ENCODE measurements at regions not wholly inside any gene's neighbourhood (a gene's known extent, or its start where the extent isn't known, plus 50 kb on each side); places are given as distances from the start of the nearest gene placed in this dataset.

DNA sequence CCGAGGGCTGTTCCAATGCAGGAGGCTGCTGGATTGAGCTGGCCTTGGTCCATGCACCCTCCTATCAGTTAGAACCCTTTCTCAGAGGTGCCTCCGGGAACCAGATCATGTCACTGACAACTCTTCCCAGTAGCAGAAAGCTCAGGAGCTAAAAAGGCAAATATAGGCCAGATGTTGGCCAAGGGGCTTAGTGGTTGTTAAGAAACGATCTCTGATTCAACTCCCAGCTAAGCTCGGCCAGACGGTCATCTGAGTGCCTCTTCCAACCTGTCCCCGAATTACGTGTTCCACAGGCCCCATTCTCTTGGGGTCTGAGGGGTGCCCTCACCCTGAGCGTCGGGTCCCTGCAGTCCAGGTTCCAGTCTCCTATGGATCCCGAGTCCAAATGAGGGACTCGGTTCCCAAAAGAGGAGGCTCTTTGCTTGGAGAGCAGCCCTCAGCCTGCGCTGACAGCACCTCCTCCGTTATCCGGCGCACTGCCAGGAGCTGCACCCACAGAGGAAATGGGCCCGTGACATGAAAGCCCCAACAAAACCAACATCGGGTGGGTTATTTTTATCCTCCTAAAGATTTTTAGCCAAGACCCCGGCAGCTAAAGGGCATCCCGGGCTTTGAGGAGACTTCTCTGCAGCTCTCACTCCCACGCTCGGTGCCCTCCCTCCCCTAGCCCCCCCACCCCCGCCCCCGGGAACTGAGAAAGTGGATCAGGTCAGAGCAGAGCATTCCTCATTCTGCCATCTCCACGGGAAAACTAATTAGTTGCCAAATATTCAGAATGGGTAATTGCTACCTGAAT, 106.6 kb upstream of the ID2 start:
- Mint-ChIP-seq H3K27me3 (ENCODE audit: insufficient read depth) (peaks cover 12% of the 10 kb centered on the region), H3K9me3 (no peaks in the 10 kb centered on the region), H3K36me3 (ENCODE audit: low read depth) (no peaks in the 10 kb centered on the region), H3K27ac (no peak overlapping the region), H3K4me1 (ENCODE audit: low read depth) (peaks cover 14% of the 10 kb centered on the region), H3K4me3 (no peak overlapping the region)
- TF ChIP-seq, protein P1, sequence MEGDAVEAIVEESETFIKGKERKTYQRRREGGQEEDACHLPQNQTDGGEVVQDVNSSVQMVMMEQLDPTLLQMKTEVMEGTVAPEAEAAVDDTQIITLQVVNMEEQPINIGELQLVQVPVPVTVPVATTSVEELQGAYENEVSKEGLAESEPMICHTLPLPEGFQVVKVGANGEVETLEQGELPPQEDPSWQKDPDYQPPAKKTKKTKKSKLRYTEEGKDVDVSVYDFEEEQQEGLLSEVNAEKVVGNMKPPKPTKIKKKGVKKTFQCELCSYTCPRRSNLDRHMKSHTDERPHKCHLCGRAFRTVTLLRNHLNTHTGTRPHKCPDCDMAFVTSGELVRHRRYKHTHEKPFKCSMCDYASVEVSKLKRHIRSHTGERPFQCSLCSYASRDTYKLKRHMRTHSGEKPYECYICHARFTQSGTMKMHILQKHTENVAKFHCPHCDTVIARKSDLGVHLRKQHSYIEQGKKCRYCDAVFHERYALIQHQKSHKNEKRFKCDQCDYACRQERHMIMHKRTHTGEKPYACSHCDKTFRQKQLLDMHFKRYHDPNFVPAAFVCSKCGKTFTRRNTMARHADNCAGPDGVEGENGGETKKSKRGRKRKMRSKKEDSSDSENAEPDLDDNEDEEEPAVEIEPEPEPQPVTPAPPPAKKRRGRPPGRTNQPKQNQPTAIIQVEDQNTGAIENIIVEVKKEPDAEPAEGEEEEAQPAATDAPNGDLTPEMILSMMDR (IDR thresholded peaks at IDR 0.05): no peak
- no peak for DNase-seq

DNA sequence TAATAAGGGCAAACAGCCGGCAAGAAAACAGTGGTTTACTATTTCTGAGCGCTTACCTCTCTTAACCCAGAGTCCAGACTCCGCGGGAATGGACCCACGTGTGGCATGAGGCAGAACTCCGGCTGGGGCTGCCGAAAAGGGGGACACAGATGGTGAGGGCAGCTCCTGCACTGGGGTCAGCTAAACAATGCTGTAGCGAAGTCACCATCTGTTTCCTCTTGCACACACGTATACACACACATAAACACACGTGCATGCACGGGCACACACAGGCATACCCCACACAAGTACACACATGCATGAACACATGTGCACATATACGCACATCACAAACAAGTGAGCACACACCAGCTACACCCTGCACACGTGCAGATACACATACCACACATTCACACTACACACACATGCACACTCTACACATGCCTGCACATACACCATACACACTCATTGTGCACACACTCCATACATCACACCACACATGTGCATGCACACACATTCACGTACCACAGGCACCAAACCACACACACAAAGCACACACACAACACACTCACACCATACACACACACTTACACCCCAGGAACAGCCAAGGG, 105.9 kb upstream of the ID2 start:
- Mint-ChIP-seq H3K27me3 (ENCODE audit: insufficient read depth) (peaks cover 12% of the 10 kb centered on the region), H3K36me3 (ENCODE audit: low read depth) (no peaks in the 10 kb centered on the region), H3K4me1 (ENCODE audit: low read depth) (peaks cover 14% of the 10 kb centered on the region), H3K9me3 (no peaks in the 10 kb centered on the region), H3K4me3 (no peak overlapping the region), H3K27ac (no peak overlapping the region)
- TF ChIP-seq, protein P1 (IDR thresholded peaks at IDR 0.05): no peak
- no peak for DNase-seq

DNA sequence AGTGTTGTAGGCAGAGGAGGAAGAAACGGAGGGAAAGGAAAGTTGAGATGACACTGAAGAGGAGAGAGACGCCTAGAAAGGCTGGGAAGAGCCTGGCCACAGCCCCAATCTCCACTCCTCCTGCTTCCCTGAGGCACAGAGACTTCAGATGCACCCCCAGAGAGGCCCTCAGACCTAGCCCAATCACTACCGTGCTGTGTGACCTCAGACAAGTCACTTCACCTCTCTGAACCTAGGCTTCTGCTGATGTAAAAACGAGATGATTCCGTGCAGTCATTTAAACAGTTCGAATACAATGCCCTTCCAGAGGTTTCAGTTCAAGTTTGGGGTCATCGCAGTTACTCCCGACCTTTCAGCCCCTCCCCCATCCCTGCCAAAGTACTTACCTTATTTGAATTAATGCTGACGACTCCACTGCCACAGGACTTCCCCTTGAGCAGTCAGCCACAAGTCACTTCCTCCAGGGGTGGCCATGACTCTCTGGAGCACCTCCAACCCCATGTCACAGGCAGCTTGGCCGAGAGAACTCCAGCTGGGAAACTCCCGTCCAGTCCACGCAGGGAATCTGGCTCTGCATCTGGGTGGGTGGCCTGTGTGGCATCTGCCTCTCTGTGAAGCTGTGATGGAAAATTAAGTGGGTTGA, 105.2 kb upstream of the ID2 start:
- TF ChIP-seq, protein P1 (IDR thresholded peaks at IDR 0.05): no peak
- H3K4me1 Mint-ChIP-seq (ENCODE audit: low read depth): peaks cover 14% of the 10 kb centered on the region
- H3K36me3 Mint-ChIP-seq (ENCODE audit: low read depth): no peaks in the 10 kb centered on the region
- H3K9me3 Mint-ChIP-seq: no peaks in the 10 kb centered on the region
- no peak overlapping the region for H3K27ac Mint-ChIP-seq
- DNase-seq: no peak
- peaks cover 12% of the 10 kb centered on the region for H3K27me3 Mint-ChIP-seq (ENCODE audit: insufficient read depth)
- no peak overlapping the region for H3K4me3 Mint-ChIP-seq

DNA sequence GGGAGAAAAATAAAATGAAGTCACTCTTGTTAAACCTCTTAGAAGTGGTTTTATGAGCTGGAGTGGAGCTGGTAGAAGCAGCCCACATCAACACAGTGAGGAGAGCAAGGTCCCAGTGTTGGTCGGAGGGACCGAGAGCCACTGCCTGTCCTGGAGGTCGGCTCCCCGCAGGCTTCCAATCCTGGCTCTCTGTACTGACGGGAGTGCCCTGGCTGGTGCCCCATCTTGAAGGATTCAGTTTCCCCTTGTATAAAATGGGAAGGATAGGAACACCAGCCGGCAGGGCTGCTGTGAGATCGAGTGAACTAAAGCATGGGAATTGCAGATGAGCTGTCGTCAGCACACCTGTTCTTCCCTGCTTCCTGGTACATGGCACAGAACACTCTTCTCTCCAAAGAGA, 104.3 kb upstream of the ID2 start:
- TF ChIP-seq, protein P1 (IDR thresholded peaks at IDR 0.05): no peak
- Mint-ChIP-seq H3K27ac (no peak overlapping the region), H3K36me3 (ENCODE audit: low read depth) (no peaks in the 10 kb centered on the region), H3K4me3 (no peak overlapping the region), H3K27me3 (ENCODE audit: insufficient read depth) (peaks cover 14% of the 10 kb centered on the region), H3K4me1 (ENCODE audit: low read depth) (peaks cover 14% of the 10 kb centered on the region), H3K9me3 (no peaks in the 10 kb centered on the region)
- no peak for DNase-seq

DNA sequence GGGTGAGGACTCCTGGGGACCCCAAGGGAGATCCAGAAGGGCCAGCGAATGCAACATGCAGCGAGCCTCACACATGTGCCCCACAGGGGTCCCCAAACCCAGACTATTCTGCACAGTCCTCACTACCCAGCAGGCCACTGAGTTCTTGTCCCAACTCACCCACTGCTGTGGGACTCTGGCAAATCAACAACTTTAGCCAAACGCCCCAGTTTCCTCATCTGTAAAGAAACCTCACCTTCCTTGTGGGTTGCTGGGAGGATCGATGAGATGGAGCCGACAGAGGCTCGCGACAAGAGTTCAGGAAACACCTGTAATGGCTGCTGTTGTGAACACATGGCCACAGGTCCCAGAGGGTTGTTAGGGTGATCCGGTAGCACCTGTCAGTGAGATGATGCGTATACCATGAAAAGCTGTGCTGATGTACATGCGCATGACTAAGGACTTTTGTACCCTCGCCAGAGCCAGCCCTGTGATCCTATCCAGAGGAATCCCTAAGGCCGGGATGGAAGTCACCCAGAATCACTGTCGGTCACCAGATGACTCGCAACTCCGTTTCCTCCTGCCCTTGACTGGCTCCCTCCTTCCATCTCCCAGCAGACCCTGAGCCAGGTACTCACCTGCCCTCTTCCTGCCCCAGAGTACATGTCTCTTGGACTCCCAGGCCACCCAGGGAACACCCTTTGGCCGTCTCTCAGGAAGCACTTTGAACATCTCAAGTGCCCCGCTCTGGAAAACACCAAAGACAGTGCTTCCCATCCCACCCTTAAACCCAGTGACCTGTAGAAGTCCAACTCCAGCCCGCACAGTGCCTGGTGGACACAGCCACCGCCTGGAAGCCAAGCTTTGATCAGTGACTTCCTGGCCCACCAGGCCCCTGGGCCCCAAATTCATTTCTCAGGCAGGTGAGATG, 103.3 kb upstream of the ID2 start:
- TF ChIP-seq, protein P1 (IDR thresholded peaks at IDR 0.05): no peak
- peaks cover 14% of the 10 kb centered on the region for H3K4me1 Mint-ChIP-seq (ENCODE audit: low read depth)
- no peaks in the 10 kb centered on the region for H3K9me3 Mint-ChIP-seq
- no peak overlapping the region for H3K4me3 Mint-ChIP-seq
- no peaks in the 10 kb centered on the region for H3K36me3 Mint-ChIP-seq (ENCODE audit: low read depth)
- no peak overlapping the region for H3K27ac Mint-ChIP-seq
- peaks cover 14% of the 10 kb centered on the region for H3K27me3 Mint-ChIP-seq (ENCODE audit: insufficient read depth)
- no peak for DNase-seq

Measured in HFFc6 (cell line).